HEK293 (cell line): ENCODE measurements at regions not wholly inside any gene's neighbourhood (a gene's known extent, or its start where the extent isn't known, plus 50 kb on each side); places are given as distances from the start of the nearest gene placed in this dataset.

Experiments used
- RBAK ChIP-seq: fragments of 450-650 bp; formaldehyde crosslinking; IDR thresholded peaks from 2 replicates; pipeline ENCODE4 v1.5.1; 2016; ENCODE audit warnings: missing biosample characterization, missing genetic modification characterization
- TSHZ1 ChIP-seq: fragments of 450-650 bp; formaldehyde crosslinking; IDR thresholded peaks from 2 replicates; pipeline ENCODE4 v1.5.1; 2016; ENCODE audit warnings: missing biosample characterization, missing genetic modification characterization, borderline replicate concordance
- YY1 ChIP-seq: fragments of 450-650 bp; formaldehyde crosslinking; IDR thresholded peaks from 2 replicates; pipeline ENCODE4 v1.5.1; 2018; ENCODE audit warnings: missing biosample characterization, missing genetic modification characterization
- ZBTB1 ChIP-seq: fragments of 450-650 bp; formaldehyde crosslinking; IDR thresholded peaks from 2 replicates; pipeline ENCODE4 v1.5.1; 2016; ENCODE audit warnings: missing biosample characterization, missing genetic modification characterization
- ZNF24 ChIP-seq: fragments of 450-650 bp; formaldehyde crosslinking; IDR thresholded peaks from 2 replicates; pipeline ENCODE4 v1.5.1; 2016; ENCODE audit warnings: missing biosample characterization, missing genetic modification characterization
- ZNF629 ChIP-seq: fragments of 450-650 bp; formaldehyde crosslinking; IDR thresholded peaks from 2 replicates; pipeline ENCODE4 v1.5.1; 2017; ENCODE audit warnings: missing biosample characterization, missing genetic modification characterization
- ZNF639 ChIP-seq: fragments of 450-650 bp; formaldehyde crosslinking; IDR thresholded peaks from 2 replicates; pipeline ENCODE4 v1.5.1; 2016; ENCODE audit warnings: missing biosample characterization, missing genetic modification characterization
- ZNF768 ChIP-seq: fragments of 450-650 bp; formaldehyde crosslinking; IDR thresholded peaks from 2 replicates; pipeline ENCODE4 v1.5.1; 2018; ENCODE audit warnings: missing biosample characterization, mild to moderate bottlenecking, missing genetic modification characterization
- TF ChIP-seq, protein P1 (sequence below): sonication (generic); formaldehyde crosslinking; IDR thresholded peaks from 2 replicates; pipeline ENCODE4 v1.8.1; 2022; ENCODE audit warnings: mild to moderate bottlenecking, moderate library complexity, missing genetic modification reagents
- TF ChIP-seq, protein P2 (sequence below): fragments of 450-650 bp; formaldehyde crosslinking; IDR thresholded peaks from 2 replicates; pipeline ENCODE4 v1.5.1; 2016; ENCODE audit warnings: missing biosample characterization, missing genetic modification characterization, low read depth
- TF ChIP-seq, protein P3 (sequence below): fragments of 450-650 bp; formaldehyde crosslinking; IDR thresholded peaks from 2 replicates; pipeline ENCODE4 v1.5.1; 2016; ENCODE audit warnings: missing biosample characterization, missing genetic modification characterization

- TF ChIP-seq, protein P1, sequence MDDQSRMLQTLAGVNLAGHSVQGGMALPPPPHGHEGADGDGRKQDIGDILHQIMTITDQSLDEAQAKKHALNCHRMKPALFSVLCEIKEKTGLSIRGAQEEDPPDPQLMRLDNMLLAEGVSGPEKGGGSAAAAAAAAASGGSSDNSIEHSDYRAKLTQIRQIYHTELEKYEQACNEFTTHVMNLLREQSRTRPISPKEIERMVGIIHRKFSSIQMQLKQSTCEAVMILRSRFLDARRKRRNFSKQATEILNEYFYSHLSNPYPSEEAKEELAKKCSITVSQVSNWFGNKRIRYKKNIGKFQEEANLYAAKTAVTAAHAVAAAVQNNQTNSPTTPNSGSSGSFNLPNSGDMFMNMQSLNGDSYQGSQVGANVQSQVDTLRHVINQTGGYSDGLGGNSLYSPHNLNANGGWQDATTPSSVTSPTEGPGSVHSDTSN, result no peak
- no peak for TF ChIP-seq ZNF24 (tag by site-specific recombination)
- TF ChIP-seq ZBTB1 (tag by site-specific recombination), result no peak
- no peak for TF ChIP-seq RBAK (tag by site-specific recombination)
- TF ChIP-seq TSHZ1 (tag by site-specific recombination), result no peak
- TF ChIP-seq ZNF639 (tag by site-specific recombination), result no peak
- TF ChIP-seq, protein P2, sequence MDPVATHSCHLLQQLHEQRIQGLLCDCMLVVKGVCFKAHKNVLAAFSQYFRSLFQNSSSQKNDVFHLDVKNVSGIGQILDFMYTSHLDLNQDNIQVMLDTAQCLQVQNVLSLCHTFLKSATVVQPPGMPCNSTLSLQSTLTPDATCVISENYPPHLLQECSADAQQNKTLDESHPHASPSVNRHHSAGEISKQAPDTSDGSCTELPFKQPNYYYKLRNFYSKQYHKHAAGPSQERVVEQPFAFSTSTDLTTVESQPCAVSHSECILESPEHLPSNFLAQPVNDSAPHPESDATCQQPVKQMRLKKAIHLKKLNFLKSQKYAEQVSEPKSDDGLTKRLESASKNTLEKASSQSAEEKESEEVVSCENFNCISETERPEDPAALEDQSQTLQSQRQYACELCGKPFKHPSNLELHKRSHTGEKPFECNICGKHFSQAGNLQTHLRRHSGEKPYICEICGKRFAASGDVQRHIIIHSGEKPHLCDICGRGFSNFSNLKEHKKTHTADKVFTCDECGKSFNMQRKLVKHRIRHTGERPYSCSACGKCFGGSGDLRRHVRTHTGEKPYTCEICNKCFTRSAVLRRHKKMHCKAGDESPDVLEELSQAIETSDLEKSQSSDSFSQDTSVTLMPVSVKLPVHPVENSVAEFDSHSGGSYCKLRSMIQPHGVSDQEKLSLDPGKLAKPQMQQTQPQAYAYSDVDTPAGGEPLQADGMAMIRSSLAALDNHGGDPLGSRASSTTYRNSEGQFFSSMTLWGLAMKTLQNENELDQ (tag by site-specific recombination), result no peak
- TF ChIP-seq, protein P3, sequence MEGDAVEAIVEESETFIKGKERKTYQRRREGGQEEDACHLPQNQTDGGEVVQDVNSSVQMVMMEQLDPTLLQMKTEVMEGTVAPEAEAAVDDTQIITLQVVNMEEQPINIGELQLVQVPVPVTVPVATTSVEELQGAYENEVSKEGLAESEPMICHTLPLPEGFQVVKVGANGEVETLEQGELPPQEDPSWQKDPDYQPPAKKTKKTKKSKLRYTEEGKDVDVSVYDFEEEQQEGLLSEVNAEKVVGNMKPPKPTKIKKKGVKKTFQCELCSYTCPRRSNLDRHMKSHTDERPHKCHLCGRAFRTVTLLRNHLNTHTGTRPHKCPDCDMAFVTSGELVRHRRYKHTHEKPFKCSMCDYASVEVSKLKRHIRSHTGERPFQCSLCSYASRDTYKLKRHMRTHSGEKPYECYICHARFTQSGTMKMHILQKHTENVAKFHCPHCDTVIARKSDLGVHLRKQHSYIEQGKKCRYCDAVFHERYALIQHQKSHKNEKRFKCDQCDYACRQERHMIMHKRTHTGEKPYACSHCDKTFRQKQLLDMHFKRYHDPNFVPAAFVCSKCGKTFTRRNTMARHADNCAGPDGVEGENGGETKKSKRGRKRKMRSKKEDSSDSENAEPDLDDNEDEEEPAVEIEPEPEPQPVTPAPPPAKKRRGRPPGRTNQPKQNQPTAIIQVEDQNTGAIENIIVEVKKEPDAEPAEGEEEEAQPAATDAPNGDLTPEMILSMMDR (tag by site-specific recombination), result no peak
- no peak for TF ChIP-seq ZNF629
- no peak for TF ChIP-seq ZNF768
- TF ChIP-seq YY1, result no peak
These were observed 368.0 kb downstream of the QKI start for GRCh38 chr6:163782436-163783003.
